Endodermal cell (in vitro differentiated cells): ENCODE measurements at regions not wholly inside any gene's neighbourhood (a gene's known extent, or its start where the extent isn't known, plus 50 kb on each side); places are given as distances from the start of the nearest gene placed in this dataset.

ENCODE experiments used
- DNase-seq: peaks from one replicate; pipeline ENCODE4 v3.0.0-alpha.2; 2017
- H3K27ac ChIP-seq: 2 replicates; pipeline ENCODE4 v1.5.1; 2013; ENCODE audit warnings: mild to moderate bottlenecking, low read depth, low read length, moderate library complexity
- H3K27me3 ChIP-seq: 2 replicates; pipeline ENCODE4 v1.6.1; 2013; ENCODE audit warnings: mild to moderate bottlenecking, low read length, moderate library complexity; ENCODE audit not compliant: insufficient read depth, control insufficient read depth, poor library complexity, severe bottlenecking
- H3K36me3 ChIP-seq: 2 replicates; pipeline ENCODE4 v1.7.0; 2013; ENCODE audit warnings: mild to moderate bottlenecking, low read length, moderate library complexity; ENCODE audit not compliant: control insufficient read depth, insufficient read depth
- H3K4me1 ChIP-seq: one replicate; pipeline ENCODE4 v1.7.0; 2013; ENCODE audit warnings: low read length; ENCODE audit not compliant: control insufficient read depth, insufficient read depth
- H3K4me3 ChIP-seq: 2 replicates; pipeline ENCODE4 v1.5.1; 2013; ENCODE audit warnings: mild to moderate bottlenecking, low read length, moderate library complexity
- H3K9ac ChIP-seq: 2 replicates; pipeline ENCODE4 v1.6.1; 2013; ENCODE audit warnings: mild to moderate bottlenecking, low read length, moderate library complexity; ENCODE audit not compliant: poor library complexity, severe bottlenecking; ENCODE audit errors: extremely low read depth
- H3K9me3 ChIP-seq: 2 replicates; pipeline ENCODE4 v1.6.1; 2013; ENCODE audit warnings: mild to moderate bottlenecking, low read length, moderate library complexity; ENCODE audit not compliant: control insufficient read depth
- H3K27ac Mint-ChIP-seq: 2 replicates; pipeline ENCODE4 v1.8.0; 2020; ENCODE audit warnings: mixed read lengths
- H3K27me3 Mint-ChIP-seq: 2 replicates; pipeline ENCODE4 v1.8.0; 2021; ENCODE audit warnings: mild to moderate bottlenecking, mixed read lengths; ENCODE audit not compliant: insufficient read depth
- H3K36me3 Mint-ChIP-seq: 2 replicates; pipeline ENCODE4 v1.8.0; 2020; ENCODE audit warnings: low read depth, mixed read lengths
- H3K4me1 Mint-ChIP-seq: 2 replicates; pipeline ENCODE4 v1.8.0; 2020; ENCODE audit warnings: mixed read lengths
- H3K4me3 Mint-ChIP-seq: 2 replicates; pipeline ENCODE4 v1.8.0; 2020; ENCODE audit warnings: mild to moderate bottlenecking, moderate library complexity, mixed read lengths
- H3K9me3 Mint-ChIP-seq: 2 replicates; pipeline ENCODE4 v1.8.0; 2020; ENCODE audit warnings: mild to moderate bottlenecking, mixed read lengths
- WGBS, 2 experiments: methylation state at CpG; one replicate each; pipeline versions ENCODE4 v1.1.5 to v1.1.7; 2013; ENCODE audit warnings: missing lambda C conversion rate in 2 of 2, mixed read lengths in 1 of 2; ENCODE audit not compliant: insufficient coverage in 1 of 2, insufficient read length in 1 of 2; 5-methylcytosine and 5-hydroxymethylcytosine counted together
- TF ChIP-seq, protein P1 (sequence below): fragments of 200-600 bp; sonication (generic); conservative IDR thresholded peaks from 2 replicates; pipeline ENCODE4 v1.5.0; 2021; ENCODE audit warnings: antibody characterized with exemption, mild to moderate bottlenecking

- Histone ChIP-seq H3K9me3 (no peaks in the 10 kb centered on the region), H3K4me3 (no peak overlapping the region), H3K27ac (no peak overlapping the region), H3K9ac (no peak overlapping the region), H3K27me3 (no peaks in the 10 kb centered on the region), H3K4me1 (no peaks in the 10 kb centered on the region), H3K36me3 (no peaks in the 10 kb centered on the region)
- H3K4me3 Mint-ChIP-seq: no peak overlapping the region
- TF ChIP-seq, protein P1, sequence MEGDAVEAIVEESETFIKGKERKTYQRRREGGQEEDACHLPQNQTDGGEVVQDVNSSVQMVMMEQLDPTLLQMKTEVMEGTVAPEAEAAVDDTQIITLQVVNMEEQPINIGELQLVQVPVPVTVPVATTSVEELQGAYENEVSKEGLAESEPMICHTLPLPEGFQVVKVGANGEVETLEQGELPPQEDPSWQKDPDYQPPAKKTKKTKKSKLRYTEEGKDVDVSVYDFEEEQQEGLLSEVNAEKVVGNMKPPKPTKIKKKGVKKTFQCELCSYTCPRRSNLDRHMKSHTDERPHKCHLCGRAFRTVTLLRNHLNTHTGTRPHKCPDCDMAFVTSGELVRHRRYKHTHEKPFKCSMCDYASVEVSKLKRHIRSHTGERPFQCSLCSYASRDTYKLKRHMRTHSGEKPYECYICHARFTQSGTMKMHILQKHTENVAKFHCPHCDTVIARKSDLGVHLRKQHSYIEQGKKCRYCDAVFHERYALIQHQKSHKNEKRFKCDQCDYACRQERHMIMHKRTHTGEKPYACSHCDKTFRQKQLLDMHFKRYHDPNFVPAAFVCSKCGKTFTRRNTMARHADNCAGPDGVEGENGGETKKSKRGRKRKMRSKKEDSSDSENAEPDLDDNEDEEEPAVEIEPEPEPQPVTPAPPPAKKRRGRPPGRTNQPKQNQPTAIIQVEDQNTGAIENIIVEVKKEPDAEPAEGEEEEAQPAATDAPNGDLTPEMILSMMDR: no peak
- no peak overlapping the region for H3K27ac Mint-ChIP-seq
- H3K4me1 Mint-ChIP-seq: no peaks in the 10 kb centered on the region
- no peaks in the 10 kb centered on the region for H3K36me3 Mint-ChIP-seq
- H3K27me3 Mint-ChIP-seq: peaks cover 2% of the 10 kb centered on the region
- 92 to 97% methylated on average over 6 of the region's 6 CpGs for WGBS, 2 experiments
- DNase-seq: no peak
- peaks cover 7% of the 10 kb centered on the region for H3K9me3 Mint-ChIP-seq
Observed at GRCh38 chr1:5781079-5781478, 211.1 kb downstream of the NPHP4 start.

- Mint-ChIP-seq H3K36me3 (no peaks in the 10 kb centered on the region), H3K4me1 (no peaks in the 10 kb centered on the region), H3K27ac (no peak overlapping the region), H3K27me3 (peaks cover 2% of the 10 kb centered on the region), H3K9me3 (peaks cover 7% of the 10 kb centered on the region), H3K4me3 (no peak overlapping the region)
- Histone ChIP-seq H3K27ac (no peak overlapping the region), H3K9me3 (no peaks in the 10 kb centered on the region), H3K9ac (no peak overlapping the region), H3K27me3 (no peaks in the 10 kb centered on the region), H3K4me1 (no peaks in the 10 kb centered on the region), H3K36me3 (no peaks in the 10 kb centered on the region), H3K4me3 (no peak overlapping the region)
- peak; percentile 16 for DNase-seq
- TF ChIP-seq, protein P1: no peak
- 94 to 100% methylated on average over 3 to 4 of the region's 4 CpGs for WGBS, 2 experiments
Observed at GRCh38 chr1:5780324-5780716, 211.9 kb downstream of the NPHP4 start.

- TF ChIP-seq, protein P1: no peak
- Mint-ChIP-seq H3K4me3 (no peak overlapping the region), H3K9me3 (peaks cover 7% of the 10 kb centered on the region), H3K27ac (no peak overlapping the region), H3K4me1 (no peaks in the 10 kb centered on the region), H3K36me3 (no peaks in the 10 kb centered on the region), H3K27me3 (peaks cover 2% of the 10 kb centered on the region)
- H3K9ac ChIP-seq: no peak overlapping the region
- H3K9me3 ChIP-seq: no peaks in the 10 kb centered on the region
- no peak overlapping the region for H3K27ac ChIP-seq
- 94 to 96% methylated on average over 18 to 24 of the region's 24 CpGs for WGBS, 2 experiments
- no peaks in the 10 kb centered on the region for H3K4me1 ChIP-seq
- H3K27me3 ChIP-seq: no peaks in the 10 kb centered on the region
- no peaks in the 10 kb centered on the region for H3K36me3 ChIP-seq
- DNase-seq: no peak
- H3K4me3 ChIP-seq: no peak overlapping the region
Observed at GRCh38 chr1:5779608-5780323, 212.5 kb downstream of the NPHP4 start.
